ENCODE measurements at regions not wholly inside any gene's neighbourhood (a gene's known extent, or its start where the extent isn't known, plus 50 kb on each side); places are given as distances from the start of the nearest gene placed in this dataset.

- TF ChIP-seq CTCF (IDR thresholded peaks at IDR 0.05 in 2 of 3, conservative IDR thresholded peaks at IDR 0.05 in 1 of 3; ENCODE audit: insufficient read depth in 2 of 3, low read depth in 1 of 3, low read length in 3 of 3) (no peak), RFX1 (IDR thresholded peaks at IDR 0.05) (no peak), BHLHE40 (IDR thresholded peaks at IDR 0.05; ENCODE audit: low read length) (no peak), REST (IDR thresholded peaks at IDR 0.05; ENCODE audit: borderline replicate concordance) (no peak), REST (CRISPR knock-in tag; IDR thresholded peaks at IDR 0.05; ENCODE audit: low read depth) (no peak), CCAR2 (IDR thresholded peaks at IDR 0.05; ENCODE audit: low read depth, low read length) (no peak), SMAD4 (CRISPR knock-in tag; conservative IDR thresholded peaks at IDR 0.05) (no peak), SRSF1 (IDR thresholded peaks at IDR 0.05; ENCODE audit: low read depth, low read length) (no peak), EZH2 (IDR thresholded peaks at IDR 0.05; ENCODE audit: borderline replicate concordance, low read depth, low read length) (no peak), SIN3B (IDR thresholded peaks at IDR 0.05; ENCODE audit: low read depth) (no peak), FOXA1 (IDR thresholded peaks at IDR 0.05; ENCODE audit: borderline replicate concordance) (no peak), ERF (CRISPR knock-in tag; IDR thresholded peaks at IDR 0.05) (no peak), ZNF639 (CRISPR knock-in tag; conservative IDR thresholded peaks at IDR 0.05 in 1 of 2, IDR thresholded peaks at IDR 0.05 in 1 of 2) (no peak), TEAD1 (CRISPR knock-in tag; IDR thresholded peaks at IDR 0.05) (no peak)
Measured at GRCh38 chr13:44726778-44727177, 150.6 kb upstream of the TSC22D1 start.
